Stimulated activated naive CD4-positive, alpha-beta T cell treated with Interleukin-2 at 50 U/mL for 16 hours (primary cell): ENCODE measurements at regions not wholly inside any gene's neighbourhood (a gene's known extent, or its start where the extent isn't known, plus 50 kb on each side); places are given as distances from the start of the nearest gene placed in this dataset.

Experiments used
- DNase-seq: peaks from one replicate; lab custom pipeline; 2025; lab: John Stamatoyannopoulos, UW

GRCh38 chr10:43816351-43817321 is 168.0 kb upstream of the ZNF32 start:
- peak; percentile 58 for DNase-seq

- DNase-seq: no peak
Observed at GRCh38 chr10:43815181-43815885, 166.7 kb upstream of the ZNF32 start.

- DNase-seq: no peak
Observed at GRCh38 chr10:43814663-43815062, 166.0 kb upstream of the ZNF32 start.

GRCh38 chr10:43811871-43812270 is 163.2 kb upstream of the ZNF32 start:
- no peak for DNase-seq

- no peak for DNase-seq
Observed at GRCh38 chr10:43809211-43809930, 160.7 kb upstream of the ZNF32 start.

GRCh38 chr10:43808136-43808535 is 159.5 kb upstream of the ZNF32 start:
- DNase-seq: no peak

- no peak for DNase-seq
Observed at GRCh38 chr10:43806831-43807640, 158.4 kb upstream of the ZNF32 start.

GRCh38 chr10:43803791-43804190 is 155.1 kb upstream of the ZNF32 start:
- DNase-seq: no peak

GRCh38 chr10:43802988-43803696 is 154.5 kb upstream of the ZNF32 start:
- no peak for DNase-seq

GRCh38 chr10:43801626-43802025 is 152.9 kb upstream of the ZNF32 start:
- DNase-seq: no peak

GRCh38 chr10:43801140-43801539 is 152.5 kb upstream of the ZNF32 start:
- DNase-seq: no peak

GRCh38 chr10:43796781-43797180 is 148.1 kb upstream of the ZNF32 start:
- DNase-seq: no peak

- no peak for DNase-seq
Observed at GRCh38 chr10:43795639-43796038, 147.0 kb upstream of the ZNF32 start.

GRCh38 chr10:43795093-43795492 is 146.4 kb upstream of the ZNF32 start:
- no peak for DNase-seq

GRCh38 chr10:43794181-43794815 is 145.6 kb upstream of the ZNF32 start:
- DNase-seq: no peak

- no peak for DNase-seq
Observed at GRCh38 chr10:43793704-43794103, 145.0 kb upstream of the ZNF32 start.

GRCh38 chr10:43790147-43790546 is 141.5 kb upstream of the ZNF32 start:
- no peak for DNase-seq

GRCh38 chr10:43785252-43785651 is 136.6 kb upstream of the ZNF32 start:
- no peak for DNase-seq

GRCh38 chr10:43782814-43783213 is 134.1 kb upstream of the ZNF32 start:
- DNase-seq: no peak
